GM13976 (cell line): ENCODE measurements at regions not wholly inside any gene's neighbourhood (a gene's known extent, or its start where the extent isn't known, plus 50 kb on each side); places are given as distances from the start of the nearest gene placed in this dataset.

Experiments used
- DNase-seq: peaks from one replicate; pipeline ENCODE4 v3.0.0; 2012; ENCODE audit warnings: low spot score
- in situ Hi-C: fragments of 300-500 bp; cut with MboI; formaldehyde crosslinking; loops from one replicate; pipeline ENCODE4 v1.12.0; 2022; ENCODE audit warnings: low sequenced_read_pairs, mixed read lengths, inconsistent platforms; ENCODE audit not compliant: unreplicated experiment
- TF ChIP-seq, protein P1 (sequence below): IDR thresholded peaks from 2 replicates; pipeline ENCODE4 v1.5.1; 2012; ENCODE audit warnings: borderline replicate concordance, mild to moderate bottlenecking; ENCODE audit not compliant: insufficient read depth; ENCODE audit errors: extremely low read depth, missing control alignments, control extremely low read depth

DNA sequence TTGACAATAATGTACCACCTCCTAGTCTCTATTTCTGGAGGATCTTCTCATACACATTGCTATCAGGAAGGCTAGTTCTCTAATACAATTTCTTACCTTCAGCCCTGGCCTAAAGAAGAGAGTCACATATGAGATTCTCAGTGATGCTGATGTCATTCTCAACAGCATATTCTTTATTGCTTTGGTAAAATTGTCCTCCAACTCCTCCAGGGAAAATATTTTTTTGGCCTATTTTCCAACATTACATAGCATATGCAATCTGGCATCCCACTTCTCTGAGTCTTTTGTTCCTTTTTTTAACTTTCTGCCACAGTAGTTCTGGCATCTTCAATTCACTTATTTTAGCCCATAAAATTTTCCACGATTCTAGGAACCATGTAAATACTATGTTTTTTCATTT lies 2363.1 kb downstream of the ARAP2 start:
- no peak for DNase-seq
- TF ChIP-seq, protein P1, sequence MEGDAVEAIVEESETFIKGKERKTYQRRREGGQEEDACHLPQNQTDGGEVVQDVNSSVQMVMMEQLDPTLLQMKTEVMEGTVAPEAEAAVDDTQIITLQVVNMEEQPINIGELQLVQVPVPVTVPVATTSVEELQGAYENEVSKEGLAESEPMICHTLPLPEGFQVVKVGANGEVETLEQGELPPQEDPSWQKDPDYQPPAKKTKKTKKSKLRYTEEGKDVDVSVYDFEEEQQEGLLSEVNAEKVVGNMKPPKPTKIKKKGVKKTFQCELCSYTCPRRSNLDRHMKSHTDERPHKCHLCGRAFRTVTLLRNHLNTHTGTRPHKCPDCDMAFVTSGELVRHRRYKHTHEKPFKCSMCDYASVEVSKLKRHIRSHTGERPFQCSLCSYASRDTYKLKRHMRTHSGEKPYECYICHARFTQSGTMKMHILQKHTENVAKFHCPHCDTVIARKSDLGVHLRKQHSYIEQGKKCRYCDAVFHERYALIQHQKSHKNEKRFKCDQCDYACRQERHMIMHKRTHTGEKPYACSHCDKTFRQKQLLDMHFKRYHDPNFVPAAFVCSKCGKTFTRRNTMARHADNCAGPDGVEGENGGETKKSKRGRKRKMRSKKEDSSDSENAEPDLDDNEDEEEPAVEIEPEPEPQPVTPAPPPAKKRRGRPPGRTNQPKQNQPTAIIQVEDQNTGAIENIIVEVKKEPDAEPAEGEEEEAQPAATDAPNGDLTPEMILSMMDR, result no peak
- in situ Hi-C loops, result no loop called here

DNA sequence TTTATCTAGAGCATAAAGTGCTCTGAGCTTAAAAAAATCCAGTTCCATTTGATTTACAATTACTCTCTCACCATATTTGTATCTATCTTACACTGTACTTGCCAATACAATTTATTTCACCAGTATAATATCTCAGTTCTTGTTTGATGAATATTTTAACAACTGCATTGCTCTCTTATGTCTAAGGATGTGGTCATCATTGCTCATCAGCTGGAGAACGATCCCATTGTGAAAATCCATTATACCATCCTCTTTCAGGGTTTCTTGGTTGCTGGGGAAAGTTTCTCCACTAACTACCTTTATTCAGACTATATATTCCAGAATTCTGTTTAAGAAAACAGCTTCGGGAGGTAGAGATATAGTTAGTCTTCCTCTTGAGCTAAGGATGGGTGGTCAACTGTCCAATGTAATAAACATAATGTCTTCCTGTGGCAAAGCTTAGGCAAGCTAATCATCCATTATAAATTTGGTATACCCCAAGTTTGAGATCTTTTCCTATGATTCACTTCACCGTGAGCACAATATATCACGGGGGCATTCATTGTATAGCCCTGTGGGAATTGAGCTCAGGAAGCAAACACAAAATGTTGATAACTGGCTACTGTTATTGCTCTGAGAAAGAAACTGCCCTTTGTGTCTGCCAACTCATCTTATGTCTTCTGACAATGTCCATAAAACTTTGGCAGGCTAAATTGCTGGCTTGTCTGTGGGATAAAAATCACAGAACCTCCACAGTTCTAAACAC lies 2361.9 kb downstream of the ARAP2 start:
- in situ Hi-C loops, result no loop called here
- DNase-seq, result no peak
- TF ChIP-seq, protein P1, result no peak

DNA sequence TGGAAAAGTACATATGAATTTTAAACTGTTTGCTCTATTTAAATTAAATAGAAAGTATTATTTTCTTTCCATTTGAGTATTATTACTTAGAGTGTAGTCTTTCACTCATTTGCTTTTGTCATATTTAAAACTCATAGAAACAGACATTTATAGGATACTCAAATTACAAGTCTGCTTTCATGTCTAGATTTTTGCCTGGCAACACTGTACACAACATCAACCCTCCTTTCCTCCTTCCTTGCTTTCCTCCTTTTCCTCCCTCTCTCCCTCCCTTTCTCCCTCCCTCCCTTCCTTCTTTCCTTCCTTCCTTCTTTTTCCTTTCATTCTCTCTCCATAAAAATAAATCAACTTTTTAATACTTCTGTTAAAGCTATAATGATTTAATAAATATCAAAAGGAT lies 2361.2 kb downstream of the ARAP2 start:
- TF ChIP-seq, protein P1, result no peak
- in situ Hi-C loops, result no loop called here
- DNase-seq, result no peak

DNA sequence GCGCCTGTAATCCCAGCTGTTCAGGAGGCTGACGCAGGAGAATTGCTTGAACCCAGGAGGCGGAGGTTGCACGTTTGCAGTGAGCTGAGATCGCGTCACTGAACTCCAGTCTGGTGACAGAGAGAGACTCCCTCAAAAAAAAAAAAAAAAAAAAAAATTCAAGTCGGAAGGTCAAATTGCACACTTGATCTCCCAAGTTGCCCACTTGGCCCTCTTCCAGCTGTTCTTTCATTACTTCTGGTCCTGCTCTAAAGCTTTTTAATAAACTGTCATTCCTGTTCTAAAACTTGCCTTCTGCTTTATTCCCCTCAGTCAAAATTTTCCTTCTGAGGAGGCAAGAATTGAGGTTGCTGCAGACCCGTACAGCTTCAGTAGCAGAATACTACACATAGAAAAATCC lies 2358.0 kb downstream of the ARAP2 start:
- TF ChIP-seq, protein P1, result no peak
- in situ Hi-C loops, result no loop called here
- no peak for DNase-seq

DNA sequence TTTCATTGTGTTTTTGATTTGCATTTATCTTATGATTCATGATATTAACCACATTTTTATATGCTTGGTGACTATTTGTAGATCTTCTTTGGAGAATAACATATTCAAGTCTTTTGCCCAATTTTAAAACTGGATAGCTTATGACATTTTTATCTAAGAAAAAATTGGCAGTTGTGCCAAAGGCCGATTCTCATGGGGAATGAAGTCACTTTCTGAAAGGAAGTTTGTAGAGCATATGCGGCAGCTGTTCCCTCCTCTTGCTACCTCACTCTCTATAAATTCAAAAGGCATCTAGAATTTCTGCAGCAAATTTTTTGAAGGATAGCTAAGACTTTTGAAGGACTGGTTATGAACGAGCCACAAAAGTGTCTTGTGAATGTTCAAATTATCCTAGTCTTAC lies 2353.5 kb downstream of the ARAP2 start:
- in situ Hi-C loops, result no loop called here
- TF ChIP-seq, protein P1, result no peak
- no peak for DNase-seq

DNA sequence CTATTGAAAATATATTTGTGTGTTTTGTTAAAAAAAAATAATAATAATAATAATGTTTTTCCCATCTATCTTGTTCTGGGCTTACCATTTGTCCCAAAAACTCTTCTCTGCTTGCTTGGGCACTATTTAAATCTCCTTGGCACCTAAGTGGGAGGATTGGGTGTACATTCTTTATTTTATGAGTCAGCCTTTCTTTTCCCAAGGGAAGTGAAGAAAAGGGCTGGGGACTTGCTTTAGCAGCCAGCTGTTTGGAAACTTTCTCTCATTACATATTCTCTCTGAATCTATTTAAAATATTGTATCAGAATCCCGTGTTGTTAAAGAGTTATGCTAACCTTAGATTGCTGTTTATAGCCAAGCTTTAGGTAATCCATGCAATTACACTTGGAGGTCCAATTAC lies 2332.4 kb downstream of the ARAP2 start:
- DNase-seq, result no peak
- in situ Hi-C loops, result no loop called here
- TF ChIP-seq, protein P1, result no peak
